ENCODE measurements at regions not wholly inside any gene's neighbourhood (a gene's known extent, or its start where the extent isn't known, plus 50 kb on each side); places are given as distances from the start of the nearest gene placed in this dataset.

DNA sequence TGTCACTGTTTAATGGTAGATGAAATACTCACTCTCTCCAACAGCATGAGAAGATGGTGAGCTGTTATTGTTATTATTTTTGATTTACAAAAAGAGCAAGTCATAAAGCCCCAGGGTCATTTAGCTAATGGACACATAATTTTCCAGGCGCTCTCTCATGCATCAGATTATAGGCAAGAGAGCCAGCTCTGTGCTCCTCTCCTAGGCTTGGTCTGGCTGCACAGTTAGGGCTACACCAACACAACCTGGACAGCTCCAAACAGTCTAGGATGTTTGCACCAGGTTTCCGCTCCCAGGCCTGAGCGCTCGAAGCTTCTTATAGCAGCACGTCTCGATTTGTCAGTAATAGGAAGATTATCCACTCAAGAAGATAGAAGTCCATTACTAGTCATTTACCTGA, 123.7 kb downstream of the FAM43A start:
- TF ChIP-seq, protein P1, sequence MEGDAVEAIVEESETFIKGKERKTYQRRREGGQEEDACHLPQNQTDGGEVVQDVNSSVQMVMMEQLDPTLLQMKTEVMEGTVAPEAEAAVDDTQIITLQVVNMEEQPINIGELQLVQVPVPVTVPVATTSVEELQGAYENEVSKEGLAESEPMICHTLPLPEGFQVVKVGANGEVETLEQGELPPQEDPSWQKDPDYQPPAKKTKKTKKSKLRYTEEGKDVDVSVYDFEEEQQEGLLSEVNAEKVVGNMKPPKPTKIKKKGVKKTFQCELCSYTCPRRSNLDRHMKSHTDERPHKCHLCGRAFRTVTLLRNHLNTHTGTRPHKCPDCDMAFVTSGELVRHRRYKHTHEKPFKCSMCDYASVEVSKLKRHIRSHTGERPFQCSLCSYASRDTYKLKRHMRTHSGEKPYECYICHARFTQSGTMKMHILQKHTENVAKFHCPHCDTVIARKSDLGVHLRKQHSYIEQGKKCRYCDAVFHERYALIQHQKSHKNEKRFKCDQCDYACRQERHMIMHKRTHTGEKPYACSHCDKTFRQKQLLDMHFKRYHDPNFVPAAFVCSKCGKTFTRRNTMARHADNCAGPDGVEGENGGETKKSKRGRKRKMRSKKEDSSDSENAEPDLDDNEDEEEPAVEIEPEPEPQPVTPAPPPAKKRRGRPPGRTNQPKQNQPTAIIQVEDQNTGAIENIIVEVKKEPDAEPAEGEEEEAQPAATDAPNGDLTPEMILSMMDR (IDR thresholded peaks at IDR 0.05) = no peak
- no peak for TF ChIP-seq POLR2AphosphoS5 (IDR thresholded peaks at IDR 0.05)
- no peak for TF ChIP-seq POLR2A (IDR thresholded peaks at IDR 0.05)

Measured in prostate gland (tissue), 2 donors.